ENCODE measurements at regions not wholly inside any gene's neighbourhood (a gene's known extent, or its start where the extent isn't known, plus 50 kb on each side); places are given as distances from the start of the nearest gene placed in this dataset.
"Not testable (repeated sequence)": the region's sequence is repeated elsewhere in the genome, so short reads cannot be mapped to it uniquely, and the experiment has no call there.

DNA sequence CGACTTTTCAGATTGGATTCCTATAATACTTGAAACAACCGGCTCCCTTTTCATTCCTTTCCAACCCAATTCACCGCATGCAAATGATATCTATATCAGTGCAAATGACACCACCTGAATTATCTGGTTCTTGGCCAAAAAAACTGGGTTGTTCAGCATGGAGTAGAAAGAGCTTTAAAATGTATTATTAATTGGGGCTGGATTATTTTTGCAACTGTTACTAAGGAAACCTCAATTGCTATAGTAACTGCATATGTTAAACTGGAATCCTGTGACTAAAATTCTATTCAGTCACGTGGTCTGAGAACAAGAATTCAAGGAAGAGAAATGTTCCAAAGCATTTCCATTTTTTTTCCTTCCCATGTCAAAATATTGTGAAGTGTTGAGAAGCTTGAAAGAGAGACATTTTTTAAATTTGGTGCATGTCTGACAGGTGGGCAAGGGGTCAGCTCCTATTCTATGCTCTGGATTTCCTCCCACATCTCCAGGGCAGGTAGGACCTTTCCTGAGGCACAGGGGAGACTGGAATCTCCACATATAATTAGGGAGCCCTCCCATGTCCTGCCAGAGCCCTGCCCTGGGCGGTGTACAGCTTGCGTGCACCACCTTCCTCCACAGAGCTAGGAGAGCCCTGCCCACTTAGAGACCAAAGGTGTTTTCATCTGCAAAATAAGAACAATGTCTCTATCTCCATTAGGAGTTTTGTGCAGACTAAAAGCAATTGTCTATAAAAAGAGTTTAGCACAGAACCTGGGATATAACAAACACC lies 899.6 kb downstream of the TUBA3C start:
- TF ChIP-seq, protein P1, sequence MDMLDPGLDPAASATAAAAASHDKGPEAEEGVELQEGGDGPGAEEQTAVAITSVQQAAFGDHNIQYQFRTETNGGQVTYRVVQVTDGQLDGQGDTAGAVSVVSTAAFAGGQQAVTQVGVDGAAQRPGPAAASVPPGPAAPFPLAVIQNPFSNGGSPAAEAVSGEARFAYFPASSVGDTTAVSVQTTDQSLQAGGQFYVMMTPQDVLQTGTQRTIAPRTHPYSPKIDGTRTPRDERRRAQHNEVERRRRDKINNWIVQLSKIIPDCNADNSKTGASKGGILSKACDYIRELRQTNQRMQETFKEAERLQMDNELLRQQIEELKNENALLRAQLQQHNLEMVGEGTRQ (IDR thresholded peaks at IDR 0.05), result peak; percentile 15; the same call in 1 of the 2 replicates
- 57% methylated on average over 1 of the region's 6 CpGs for WGBS (ENCODE audit: missing lambda C conversion rate)
- FAIRE-seq; H3K9me3 ChIP-seq; H3K4me3 ChIP-seq; ATAC-seq; CTCF ChIA-PET; DNase-seq (ENCODE audit: low read depth in 1 of 2, low spot score in 1 of 2); POLR2A ChIA-PET: not testable (repeated sequence)
- H3K4me1 ChIP-seq, result peaks cover 11% of the 10 kb centered on the region; the same call in 2 of the 3 replicates
- H3K27ac ChIP-seq, result peak overlapping the region; percentile 50 to 59; a peak in 3 of 6 replicates
- peak overlapping the region; percentile 47; the same call in 1 of the 3 replicates for H3K4me2 ChIP-seq

DNA sequence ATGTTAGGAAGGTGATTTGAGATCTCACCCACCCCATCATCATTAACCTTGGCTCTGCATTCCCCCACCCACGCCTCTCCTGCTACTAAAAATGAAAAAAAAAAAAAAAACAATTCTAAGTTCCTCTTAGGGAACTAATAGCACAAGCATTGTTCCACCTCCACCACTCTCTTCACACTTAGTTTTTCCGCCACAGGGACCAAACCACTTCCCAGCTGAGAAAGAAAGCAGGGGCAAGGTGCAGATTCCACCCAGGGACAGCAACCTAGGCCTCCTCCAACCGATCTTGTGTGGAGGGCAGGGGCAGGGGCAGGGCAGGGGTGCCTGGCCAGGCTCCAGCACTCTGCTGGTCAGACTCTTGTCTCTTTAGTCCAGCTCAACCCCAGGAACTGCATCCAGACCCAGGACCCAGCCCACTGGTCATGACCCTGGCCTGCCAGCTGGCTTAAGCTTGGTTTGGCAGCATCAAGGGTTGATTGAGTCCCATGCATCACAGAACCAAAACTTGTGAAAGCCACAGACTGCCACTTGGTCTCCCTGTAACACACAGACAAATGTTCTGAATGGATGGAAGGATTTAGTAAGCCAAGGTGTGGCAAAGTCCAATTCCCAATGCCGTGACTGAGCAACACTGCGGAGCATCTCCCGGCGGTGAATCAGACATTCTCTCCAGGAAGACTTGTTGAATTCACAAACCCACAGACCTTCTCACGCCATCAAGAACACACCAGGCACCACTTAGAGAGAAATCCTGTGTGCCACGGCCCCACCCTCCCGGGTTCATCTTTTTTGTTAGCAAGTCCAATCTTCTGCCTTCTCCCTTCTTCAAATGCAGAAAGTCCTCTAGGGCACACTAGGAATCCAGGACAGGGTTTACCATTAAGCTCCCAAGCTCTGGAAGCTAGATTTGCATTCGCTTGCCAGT lies 900.5 kb downstream of the TUBA3C start:
- FAIRE-seq; CTCF ChIA-PET; H3K4me3 ChIP-seq; POLR2A ChIA-PET; H3K9me3 ChIP-seq; TF ChIP-seq FOSL2 (IDR thresholded peaks at IDR 0.05): not testable (repeated sequence)
- H3K4me1 ChIP-seq, result peaks cover 11% of the 10 kb centered on the region; the same call in 2 of the 3 replicates
- whole genome bisulfite sequencing (ENCODE audit: missing lambda C conversion rate), result 57% methylated on average over 6 of the region's 11 CpGs
- TF ChIP-seq FOSL2 (CRISPR knock-in tag; IDR thresholded peaks at IDR 0.05), result 0 out of 2 replicates have a peak, but pooled peaks have one; percentile 24
- ATAC-seq (peak; percentile 51 to 70), DNase-seq (ENCODE audit: low read depth in 1 of 2, low spot score in 1 of 2) (peak in 1 of 2 experiments; percentile 60)
- peak overlapping the region; percentile 47; the same call in 2 of the 3 replicates for H3K4me2 ChIP-seq
- H3K27ac ChIP-seq, result peak overlapping the region; percentile 66 to 80; a peak in 5 of 6 replicates

DNA sequence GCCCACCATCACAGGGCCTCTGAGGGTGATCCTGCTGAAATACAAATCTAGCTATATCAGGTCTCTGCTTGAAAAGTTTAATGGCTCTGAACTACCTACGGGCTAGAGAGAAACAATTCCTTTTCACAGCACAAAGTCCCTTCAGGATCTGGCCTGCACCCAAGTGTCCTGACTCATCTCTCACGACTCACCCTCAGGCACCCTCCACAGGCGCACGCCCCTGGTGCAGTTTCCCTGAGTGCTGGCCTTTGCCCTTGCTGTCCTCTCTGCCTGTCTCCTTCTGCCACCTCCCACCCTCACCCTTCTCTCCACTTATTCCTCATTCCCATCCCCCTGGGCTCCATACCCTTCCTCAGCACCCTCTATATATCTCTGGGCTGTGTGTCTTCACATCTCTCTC lies 901.7 kb downstream of the TUBA3C start:
- Histone ChIP-seq H3K4me1 (peaks cover 11% of the 10 kb centered on the region; the same call in 2 of the 3 replicates), H3K27ac (peak overlapping the region; percentile 66 to 80), H3K4me2 (peak overlapping the region; percentile 53)
- POLR2A ChIA-PET, H3K9me3 ChIP-seq, CTCF ChIA-PET, FAIRE-seq, H3K4me3 ChIP-seq: not testable (repeated sequence)
- 0 out of 2 replicates have a peak, but pooled peaks have one; percentile 27 for TF ChIP-seq FOSL2 (IDR thresholded peaks at IDR 0.05)
- peak; percentile 48 for TF ChIP-seq FOSL2 (CRISPR knock-in tag; IDR thresholded peaks at IDR 0.05)
- ATAC-seq (peak; percentile 61 to 80), DNase-seq (ENCODE audit: low read depth in 1 of 2, low spot score in 1 of 2) (peak; percentile 4 to 60)
- WGBS (ENCODE audit: missing lambda C conversion rate), result 1% methylated on average over 4 of the region's 4 CpGs

DNA sequence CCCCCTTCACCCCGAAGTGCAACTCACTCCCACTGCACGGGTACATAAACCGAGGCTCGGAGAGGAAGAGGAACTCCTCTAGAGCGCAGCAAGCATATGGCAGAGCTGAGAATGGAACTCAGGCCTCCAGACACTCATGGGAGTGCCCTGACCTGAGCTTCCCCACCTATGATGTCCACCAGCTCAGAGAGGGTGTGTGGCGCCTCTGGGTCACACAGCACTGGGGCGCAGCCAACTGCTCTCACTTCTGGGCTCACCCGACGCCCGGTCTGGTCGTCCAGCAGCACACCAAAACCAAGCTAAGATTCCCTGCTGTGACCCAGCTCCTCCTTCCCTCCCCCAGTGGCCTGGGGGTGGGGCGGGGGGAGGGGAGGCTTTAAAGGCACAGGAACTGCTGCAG lies 904.3 kb downstream of the TUBA3C start:
- POLR2A ChIA-PET; H3K9me3 ChIP-seq; FAIRE-seq; ATAC-seq; DNase-seq (ENCODE audit: low read depth in 1 of 2, low spot score in 1 of 2); CTCF ChIA-PET: not testable (repeated sequence)
- Histone ChIP-seq H3K4me3 (peak overlapping the region; percentile 23; the same call in 2 of the 3 replicates), H3K4me1 (peaks cover 11% of the 10 kb centered on the region; the same call in 2 of the 3 replicates), H3K4me2 (peak overlapping the region; percentile 50), H3K27ac (peak overlapping the region; percentile 42 to 77; a peak in 4 of 6 replicates)
- peak; percentile 76 for TF ChIP-seq ZFP36 (IDR thresholded peaks at IDR 0.05; ENCODE audit: borderline replicate concordance, partially characterized antibody)
- 100% methylated on average over 2 of the region's 12 CpGs for WGBS (ENCODE audit: missing lambda C conversion rate)

DNA sequence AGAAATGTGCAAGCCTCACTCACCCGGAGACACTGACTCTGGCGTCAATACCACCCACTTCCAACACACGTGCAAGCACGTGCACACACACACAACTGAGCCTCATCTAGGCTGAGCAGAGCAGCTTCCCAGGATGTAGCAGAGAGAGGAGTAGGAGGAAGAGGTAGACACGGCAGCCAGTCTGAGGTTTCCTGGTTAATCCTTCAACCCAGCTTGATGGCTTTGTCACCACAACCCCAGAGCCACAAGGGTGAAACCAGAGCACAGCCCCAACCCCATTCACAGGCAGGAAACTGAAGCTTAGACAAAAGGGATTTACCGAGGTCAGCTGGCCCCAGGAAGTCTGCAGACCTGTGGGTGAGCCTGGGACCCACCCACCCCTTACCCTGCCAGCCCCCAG lies 905.3 kb downstream of the TUBA3C start:
- DNase-seq (ENCODE audit: low read depth in 1 of 2, low spot score in 1 of 2); H3K9me3 ChIP-seq; FAIRE-seq; H3K4me3 ChIP-seq; CTCF ChIA-PET; ATAC-seq; H3K4me1 ChIP-seq; POLR2A ChIA-PET: not testable (repeated sequence)
- 77% methylated on average over 3 of the region's 6 CpGs for WGBS (ENCODE audit: missing lambda C conversion rate)
- Histone ChIP-seq H3K27ac (peak overlapping the region in 1 of 2 experiments; percentile 77; a peak in 2 of 6 replicates), H3K4me2 (peak overlapping the region; percentile 50; the same call in 1 of the 3 replicates)

DNA sequence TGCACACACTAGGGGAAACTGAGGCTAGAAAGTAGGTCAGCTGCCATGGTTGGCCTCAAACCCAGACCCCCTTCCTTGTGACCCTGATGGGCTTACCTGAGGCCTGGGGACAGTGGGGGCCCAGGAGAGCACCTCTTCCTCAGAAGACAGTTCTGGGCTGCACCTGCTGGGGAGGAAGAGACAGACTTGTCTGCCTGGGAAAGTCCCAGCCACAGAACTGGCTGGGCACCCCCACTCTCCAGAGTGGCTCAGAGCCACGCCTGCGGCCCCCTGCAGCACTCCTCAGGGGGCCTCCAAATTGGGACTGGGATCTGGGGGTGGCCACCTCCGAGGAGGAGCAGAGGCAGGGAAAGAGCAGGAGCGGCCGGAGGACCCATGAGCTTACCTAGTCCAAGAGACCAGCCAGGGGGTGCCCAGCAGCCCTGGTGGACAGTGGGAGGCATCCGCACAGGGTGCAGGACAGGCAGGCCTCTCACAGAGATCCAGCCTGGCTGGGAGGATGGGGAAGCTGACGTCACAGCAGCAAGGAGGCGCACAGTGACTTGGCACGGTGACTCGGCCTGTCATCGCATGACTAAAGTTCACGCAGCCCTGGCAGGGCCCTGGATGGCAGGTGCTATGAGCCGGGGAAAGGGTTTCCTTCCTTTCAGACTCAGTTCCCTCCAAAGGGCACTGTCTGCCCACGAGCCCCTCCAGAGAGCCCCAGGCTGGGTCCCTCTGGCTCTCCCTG lies 907.7 kb downstream of the TUBA3C start:
- FAIRE-seq, H3K4me3 ChIP-seq, H3K9me3 ChIP-seq, H3K4me1 ChIP-seq, CTCF ChIA-PET, POLR2A ChIA-PET: not testable (repeated sequence)
- Histone ChIP-seq H3K4me2 (peak overlapping the region; percentile 26; the same call in 2 of the 3 replicates), H3K27ac (peak overlapping the region; percentile 33 to 70; a peak in 2 of 6 replicates)
- DNase-seq (ENCODE audit: low read depth in 1 of 2, low spot score in 1 of 2) (peak in 1 of 2 experiments; percentile 21), ATAC-seq (peak; percentile 73 to 74)
- WGBS (ENCODE audit: missing lambda C conversion rate), result 15% methylated on average over 5 of the region's 14 CpGs

DNA sequence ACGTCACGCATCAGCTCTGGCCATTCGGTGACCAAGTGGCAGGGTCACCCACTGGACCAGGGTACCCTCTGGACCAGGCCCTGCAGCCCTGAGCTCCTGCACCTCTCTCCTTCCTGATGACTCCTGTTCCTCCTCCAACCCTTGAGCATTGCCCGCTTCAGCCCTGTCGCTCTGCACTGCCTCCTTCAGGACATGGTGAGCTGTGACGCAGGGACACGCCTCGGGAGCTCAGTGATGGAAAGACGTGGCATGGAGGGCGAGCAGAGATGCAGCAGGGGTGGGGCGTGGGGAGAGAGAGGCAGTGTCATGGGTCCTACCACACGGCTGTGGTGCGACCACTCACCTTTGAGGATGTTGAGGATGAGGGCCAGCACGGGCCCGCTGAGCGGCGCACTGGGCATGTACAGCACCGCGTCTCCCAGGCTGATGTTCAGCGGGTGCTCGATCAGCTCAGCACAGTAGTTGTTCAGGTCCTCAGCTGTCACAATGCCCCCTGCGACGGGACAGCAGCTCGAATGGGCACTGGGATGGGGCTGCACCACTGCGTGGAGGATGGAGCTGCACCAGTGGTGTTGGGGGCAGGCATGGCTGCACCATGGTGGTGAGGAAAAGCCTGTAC lies 922.7 kb downstream of the TUBA3C start:
- ATAC-seq; DNase-seq (ENCODE audit: low read depth in 1 of 2, low spot score in 1 of 2); FAIRE-seq; H3K27ac ChIP-seq; H3K9me3 ChIP-seq; H3K4me1 ChIP-seq; POLR2A ChIA-PET; H3K4me3 ChIP-seq; CTCF ChIA-PET; H3K4me2 ChIP-seq: not testable (repeated sequence)
- WGBS (ENCODE audit: missing lambda C conversion rate), result 87% methylated on average over 10 of the region's 25 CpGs

DNA sequence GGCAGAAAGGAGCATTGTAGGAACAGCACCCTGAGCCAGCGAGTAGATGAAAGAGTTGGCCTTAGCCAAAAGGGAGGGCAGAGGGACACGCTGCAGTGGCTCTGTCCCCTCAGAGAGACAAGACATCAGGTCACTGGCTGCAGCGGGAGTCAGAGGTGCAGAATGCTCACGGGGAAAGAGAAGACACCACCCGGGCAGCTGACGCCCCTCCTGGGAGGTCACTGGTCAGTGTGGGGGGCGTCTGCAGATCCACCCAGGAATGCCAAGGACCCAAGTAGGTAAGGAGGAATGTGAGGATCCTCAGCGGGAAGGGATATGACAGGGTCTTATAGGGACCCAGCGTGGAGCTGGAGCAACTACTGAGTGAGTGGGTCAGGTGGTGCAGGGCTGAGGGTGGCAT lies 923.9 kb downstream of the TUBA3C start:
- CTCF ChIA-PET; POLR2A ChIA-PET; DNase-seq (ENCODE audit: low read depth in 1 of 2, low spot score in 1 of 2); ATAC-seq; H3K4me3 ChIP-seq; H3K4me2 ChIP-seq; H3K4me1 ChIP-seq; H3K27ac ChIP-seq; H3K9me3 ChIP-seq; FAIRE-seq: not testable (repeated sequence)
- WGBS (ENCODE audit: missing lambda C conversion rate), result 78% methylated on average over 9 of the region's 9 CpGs

All from A549 (cell line).